ENCODE measurements at regions not wholly inside any gene's neighbourhood (a gene's known extent, or its start where the extent isn't known, plus 50 kb on each side); places are given as distances from the start of the nearest gene placed in this dataset.
"Not testable (repeated sequence)": the region's sequence is repeated elsewhere in the genome, so short reads cannot be mapped to it uniquely, and the experiment has no call there.

DNA sequence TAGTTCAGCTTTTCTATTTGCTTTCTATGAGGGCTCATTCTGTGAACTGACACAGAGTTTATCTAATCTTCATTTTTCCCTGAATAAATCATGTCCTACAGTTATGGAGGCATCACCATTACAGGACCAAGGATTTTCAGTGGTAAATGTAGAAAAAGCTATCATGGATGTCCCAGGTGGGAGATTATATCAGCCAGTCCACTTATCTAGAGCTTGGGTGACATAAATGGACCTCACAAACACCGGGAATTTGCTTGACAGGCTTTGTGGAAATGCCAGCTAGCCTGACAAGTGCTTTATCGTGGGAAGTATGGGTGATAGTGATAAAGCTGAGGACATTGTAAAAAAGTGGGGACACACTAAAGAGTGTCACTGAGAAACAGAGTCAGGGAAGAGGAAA, 1015.2 kb upstream of the SLIT2 start:
- DNase-seq (ENCODE audit: low read depth in 3 of 3) = no peak

DNA sequence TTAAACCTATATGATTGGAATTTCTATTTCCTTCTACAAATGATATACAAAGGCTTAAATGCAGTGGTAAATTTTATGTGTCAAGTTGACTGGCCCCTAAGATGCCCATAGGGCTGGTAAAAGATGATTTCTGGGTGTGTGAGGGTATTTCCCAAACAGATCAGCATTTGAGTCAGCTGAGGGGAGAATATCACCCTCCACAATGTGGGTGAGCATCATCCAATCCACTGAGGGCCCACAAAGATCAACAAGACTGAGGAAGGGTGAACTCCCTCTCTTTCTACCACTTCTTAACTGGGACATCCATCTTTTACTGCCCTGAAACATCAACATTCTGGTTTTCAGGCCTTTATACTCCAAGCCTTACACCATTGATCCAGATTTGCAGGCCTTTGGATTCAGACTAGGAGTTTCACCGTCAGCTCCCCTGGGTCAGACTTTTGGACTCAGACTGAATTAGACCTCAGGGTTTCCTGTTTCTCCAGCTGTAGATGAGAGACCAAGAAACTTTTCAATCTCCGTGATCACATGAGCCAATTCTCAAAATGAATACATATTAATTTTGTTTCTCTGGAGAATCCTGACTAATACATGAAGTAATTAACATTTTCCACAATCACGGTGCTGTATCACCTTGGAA, 1020.7 kb upstream of the SLIT2 start:
- DNase-seq (ENCODE audit: low read depth in 3 of 3) = no peak

GRCh38 chr4:19227701-19228100, 1024.0 kb upstream of the SLIT2 start:
- DNase-seq (ENCODE audit: low read depth in 3 of 3) = no peak

DNA sequence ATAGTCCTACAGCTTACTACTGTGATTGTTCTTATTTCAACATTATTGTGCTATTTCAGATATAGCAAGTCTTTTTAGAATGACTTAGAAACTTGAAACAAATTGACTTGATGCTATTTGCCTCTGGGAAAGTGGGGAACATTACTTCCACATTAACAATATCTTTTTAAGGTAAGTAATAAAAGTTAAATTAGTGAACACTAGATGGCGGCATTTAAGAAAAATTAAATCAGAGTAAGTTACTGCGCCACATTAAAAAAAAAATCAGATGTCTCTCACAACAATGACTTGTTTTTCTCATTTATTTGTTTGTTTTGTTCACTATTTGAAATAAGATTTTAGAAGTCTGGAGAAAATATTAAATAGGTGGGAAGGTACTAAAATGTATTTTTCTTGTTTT, 1026.9 kb upstream of the SLIT2 start:
- no peak for DNase-seq (ENCODE audit: low read depth in 3 of 3)

DNA sequence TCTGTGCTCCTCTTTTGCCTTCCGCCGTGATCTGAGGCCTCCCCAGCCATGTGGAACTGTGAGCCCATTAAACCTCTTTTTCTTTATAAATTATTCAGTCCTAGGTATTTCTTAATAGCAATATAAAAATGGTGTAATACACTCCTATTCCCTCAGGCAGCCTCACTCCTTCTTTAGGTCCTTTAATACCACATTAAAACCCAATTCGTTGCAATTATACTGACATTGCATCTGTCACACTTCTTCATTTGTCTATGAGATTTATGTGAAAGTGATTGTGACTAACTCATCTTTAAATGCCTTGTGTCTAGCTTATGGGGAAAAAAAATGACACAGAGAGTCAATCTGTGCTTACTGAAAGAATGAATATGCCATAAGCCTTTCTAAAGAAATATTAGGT, 1035.2 kb upstream of the SLIT2 start:
- DNase-seq (ENCODE audit: low read depth in 3 of 3) = no peak

DNA sequence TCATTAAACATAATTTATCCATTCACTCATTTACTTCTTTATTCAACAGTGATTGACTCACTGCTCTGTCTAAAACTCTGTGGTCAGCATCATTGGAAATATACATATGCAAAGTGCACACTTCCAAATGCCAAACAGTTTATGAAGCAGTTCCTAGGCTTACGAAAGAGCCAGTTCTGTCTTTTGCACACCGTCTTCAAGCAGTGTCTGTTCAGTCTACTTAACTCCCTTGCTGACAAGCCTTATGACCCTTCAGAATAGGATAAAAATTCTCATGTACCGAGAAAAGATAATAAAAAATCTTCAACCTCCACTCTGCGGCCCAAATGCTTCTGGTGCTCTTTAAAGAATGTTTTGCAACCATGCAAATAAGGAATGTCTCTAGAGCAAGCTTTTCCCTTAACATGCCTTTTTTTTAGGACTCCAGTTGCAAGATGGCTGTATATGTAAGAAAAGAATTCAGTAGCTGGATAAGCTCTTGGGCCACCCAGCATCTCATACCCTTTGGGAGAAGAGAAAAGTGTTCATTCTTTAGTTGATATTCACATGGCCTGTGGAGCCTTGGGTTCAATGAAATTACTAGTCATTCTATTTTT, 1037.0 kb upstream of the SLIT2 start:
- no peak for DNase-seq (ENCODE audit: low read depth in 3 of 3)

DNA sequence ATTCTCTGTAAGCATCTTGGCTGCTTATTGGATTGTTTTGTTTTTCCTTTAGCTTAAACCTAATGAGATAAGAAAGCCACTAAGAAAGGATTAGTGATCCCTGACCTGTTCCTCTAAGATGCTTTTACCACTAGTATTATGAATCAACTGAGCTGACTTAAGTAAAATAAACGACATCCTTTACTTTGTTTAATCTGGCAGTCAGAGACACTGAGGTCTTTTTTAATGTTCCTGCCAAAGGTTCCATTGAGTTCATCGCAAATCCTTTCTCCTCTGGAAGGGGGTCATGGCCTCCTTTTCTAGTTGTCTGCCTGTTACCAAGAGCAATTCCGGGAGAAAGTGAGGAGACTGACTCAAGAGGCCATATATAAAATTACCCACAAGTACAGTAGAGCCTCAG, 1038.3 kb upstream of the SLIT2 start:
- no peak for DNase-seq (ENCODE audit: low read depth in 3 of 3)

DNA sequence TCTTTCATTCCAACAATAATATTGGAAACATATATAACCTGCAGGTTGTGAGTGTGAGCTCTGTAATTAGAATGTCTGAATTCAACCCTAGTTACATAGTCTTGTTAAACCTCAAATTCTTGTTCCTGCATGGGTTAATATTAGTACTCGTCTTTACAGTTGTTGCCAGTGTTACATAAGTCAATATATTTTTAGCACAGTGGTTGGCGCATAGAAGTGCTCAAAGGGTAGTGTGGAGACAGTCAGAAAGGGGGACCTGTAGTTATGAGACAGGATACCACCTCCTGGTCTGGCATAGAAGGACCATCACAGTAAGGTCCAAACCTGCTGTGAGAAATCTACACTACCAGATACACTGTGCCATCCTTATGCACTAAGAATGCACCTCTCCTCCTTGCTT, 1045.9 kb upstream of the SLIT2 start:
- DNase-seq (ENCODE audit: low read depth in 3 of 3) = no peak

DNA sequence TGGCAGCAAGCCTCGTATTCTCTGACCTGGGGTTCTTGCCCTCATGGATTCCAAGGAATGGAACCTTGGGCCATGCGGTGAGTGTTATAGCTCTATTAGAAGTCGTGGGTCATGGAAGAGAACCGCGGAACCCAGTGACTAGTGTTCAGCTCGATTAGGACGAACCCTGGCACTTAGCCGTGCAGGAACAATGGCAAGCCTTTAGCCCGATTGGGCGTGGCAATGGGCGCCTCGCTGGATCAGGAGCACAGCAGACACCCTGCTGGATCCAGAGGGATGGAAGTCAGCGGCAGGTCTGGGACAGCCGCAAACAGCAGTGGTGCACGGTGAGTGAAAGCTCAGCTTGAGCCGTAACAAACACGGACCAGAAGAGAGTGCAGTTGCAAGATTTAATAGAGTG, 1053.9 kb upstream of the SLIT2 start:
- not testable (repeated sequence) for DNase-seq (ENCODE audit: low read depth in 3 of 3)

DNA sequence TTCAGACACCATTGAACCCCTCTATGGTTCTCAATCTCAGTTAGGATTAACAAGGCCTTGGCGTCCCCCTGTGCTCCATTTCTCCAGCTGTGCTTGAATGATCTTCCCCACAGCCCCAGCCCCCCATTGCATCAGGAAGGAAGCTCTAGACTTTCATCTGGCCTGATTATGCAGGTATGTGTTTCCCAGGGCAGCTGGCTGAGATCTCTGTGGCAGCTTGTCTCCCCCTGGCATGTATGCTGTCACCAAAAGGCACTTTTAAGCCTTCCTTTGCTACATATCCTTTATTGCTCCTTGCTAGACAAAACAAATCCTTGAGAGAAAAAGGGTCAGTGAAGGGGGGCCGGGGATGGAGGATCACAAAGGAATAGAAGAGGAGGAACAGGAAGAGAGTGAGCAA, 1056.0 kb upstream of the SLIT2 start:
- DNase-seq (ENCODE audit: low read depth in 3 of 3) = no peak

DNA sequence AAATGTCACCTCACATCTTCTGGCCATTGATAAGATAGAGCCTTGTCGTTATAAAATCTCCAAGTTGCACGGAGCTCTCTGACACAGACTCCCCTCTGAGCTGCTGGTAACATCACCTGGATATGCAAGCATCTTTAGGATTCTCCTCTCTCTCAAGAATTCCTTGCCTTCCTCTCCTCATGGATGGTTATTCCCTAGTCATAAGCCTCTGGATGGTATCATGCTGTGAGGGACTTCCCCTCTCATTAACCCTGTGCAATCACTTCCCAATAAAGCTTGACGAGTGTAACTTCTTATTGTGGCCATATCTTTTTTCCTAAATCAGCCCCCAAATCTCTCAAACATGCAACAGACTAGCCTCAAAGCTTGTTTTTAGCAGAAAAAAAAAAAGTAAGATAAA, 1057.0 kb upstream of the SLIT2 start:
- no peak for DNase-seq (ENCODE audit: low read depth in 3 of 3)

GRCh38 chr4:19193274-19193981, 1058.3 kb upstream of the SLIT2 start:
- DNase-seq (ENCODE audit: low read depth in 3 of 3) = no peak

GRCh38 chr4:19191979-19192650, 1059.6 kb upstream of the SLIT2 start:
- DNase-seq (ENCODE audit: low read depth in 3 of 3) = no peak

- no peak for DNase-seq (ENCODE audit: low read depth in 3 of 3)
Observed at GRCh38 chr4:19187691-19188090, 1064.0 kb upstream of the SLIT2 start.

- DNase-seq (ENCODE audit: low read depth in 3 of 3) = no peak
Observed at GRCh38 chr4:19187096-19187495, 1064.6 kb upstream of the SLIT2 start.

GRCh38 chr4:19181631-19182030, 1070.1 kb upstream of the SLIT2 start:
- DNase-seq (ENCODE audit: low read depth in 3 of 3) = not testable (repeated sequence)

DNA sequence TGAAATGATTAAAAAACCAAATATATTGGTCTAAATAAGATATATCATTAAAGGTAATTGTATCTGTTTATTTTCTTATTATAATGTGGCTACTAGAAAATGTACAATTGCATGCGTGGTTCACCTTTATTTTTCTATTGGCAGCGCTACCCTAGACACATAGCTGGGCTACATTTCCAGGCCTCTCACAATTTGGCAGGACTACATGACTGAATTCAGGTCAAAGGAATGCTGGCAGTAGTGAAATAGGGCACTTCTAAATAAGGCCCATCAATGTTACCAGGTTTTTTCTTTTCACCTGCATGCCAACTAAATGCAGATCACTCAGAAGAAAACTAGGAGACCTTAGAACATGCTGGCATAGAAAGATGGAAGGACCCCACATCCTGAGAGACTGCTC, 1072.9 kb upstream of the SLIT2 start:
- DNase-seq (ENCODE audit: low read depth in 3 of 3) = no peak

- DNase-seq (ENCODE audit: low read depth in 3 of 3) = no peak
Observed at GRCh38 chr4:19177616-19178015, 1074.1 kb upstream of the SLIT2 start.

DNA sequence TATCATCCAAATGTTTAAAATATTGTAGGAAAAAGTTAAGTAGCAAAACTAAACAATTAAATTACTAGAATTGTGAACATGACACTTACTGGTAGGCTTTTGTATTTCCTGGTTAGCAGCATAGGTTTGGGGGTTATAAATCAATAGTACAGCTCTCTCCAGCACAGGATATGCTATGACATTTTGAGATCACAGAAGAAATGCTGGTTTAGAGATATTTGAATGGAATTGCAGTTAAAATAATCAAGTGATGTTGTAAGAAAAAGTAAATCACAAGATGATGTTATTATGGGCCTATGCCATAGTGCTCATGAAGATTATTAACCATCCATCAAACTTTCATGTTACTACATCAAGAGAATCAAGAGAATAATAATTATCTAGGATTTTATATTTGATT, 1079.9 kb upstream of the SLIT2 start:
- DNase-seq (ENCODE audit: low read depth in 3 of 3) = no peak

DNA sequence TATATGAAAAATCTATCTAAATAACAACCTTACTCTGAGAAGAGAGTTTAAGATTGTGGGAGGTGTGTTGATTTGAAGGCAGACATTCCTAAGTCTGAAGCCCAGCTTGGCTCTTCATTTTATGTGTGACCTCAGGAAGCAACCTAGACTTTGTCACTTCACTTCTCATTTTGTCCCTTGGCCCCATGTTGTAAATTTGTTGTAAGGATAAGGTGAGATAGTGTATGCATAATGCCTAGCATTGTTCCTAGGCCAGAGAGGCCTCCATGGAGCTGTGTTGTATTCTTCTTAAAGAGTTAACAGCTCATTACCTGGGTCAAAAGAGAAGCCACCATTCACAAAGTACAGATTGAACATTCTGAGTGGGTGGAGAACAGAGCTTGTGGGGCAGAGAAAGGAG, 1084.4 kb upstream of the SLIT2 start:
- no peak for DNase-seq (ENCODE audit: low read depth in 3 of 3)

DNA sequence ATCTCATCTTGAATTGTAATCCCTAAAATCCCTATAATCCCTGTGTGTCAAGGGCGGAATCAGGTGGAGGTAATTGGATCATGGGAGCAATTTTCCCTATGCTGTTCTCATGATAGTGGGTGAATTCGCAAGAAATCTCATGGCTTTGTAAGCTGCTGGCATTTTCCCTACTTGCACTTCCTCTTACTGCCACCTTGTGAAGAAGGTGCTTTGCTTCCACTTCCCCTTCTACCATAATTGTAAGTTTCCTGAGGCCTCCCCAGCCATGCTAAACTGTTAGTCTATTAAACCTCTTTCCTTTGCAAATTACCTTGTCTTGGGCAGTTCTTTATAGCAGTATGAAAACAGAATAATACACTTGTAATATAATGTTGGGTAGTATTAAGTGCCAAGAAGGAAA, 1087.4 kb upstream of the SLIT2 start:
- DNase-seq (ENCODE audit: low read depth in 3 of 3) = no peak

GRCh38 chr4:19159874-19160273, 1091.8 kb upstream of the SLIT2 start:
- no peak for DNase-seq (ENCODE audit: low read depth in 3 of 3)

Measured in stimulated activated CD4-positive, alpha-beta T cell treated with anti-CD3 and anti-CD28 coated beads, TNF-alpha, amount 100 ng/mL, for 48 hours (primary cell).